GM12891 (cell line): ENCODE measurements at regions not wholly inside any gene's neighbourhood (a gene's known extent, or its start where the extent isn't known, plus 50 kb on each side); places are given as distances from the start of the nearest gene placed in this dataset.
"Not testable (repeated sequence)": the region's sequence is repeated elsewhere in the genome, so short reads cannot be mapped to it uniquely, and the experiment has no call there.

ENCODE experiments used
- DNase-seq: peaks from one replicate; pipeline ENCODE4 v3.0.0; 2011; ENCODE audit warnings: low spot score; ENCODE audit not compliant: insufficient read length
- FAIRE-seq: peaks from 2 replicates; lab custom pipeline; 2011; peaks lifted over from hg19 to GRCh38; lab: Jason Lieb, UNC
- PAX5 ChIP-seq: IDR thresholded peaks from 2 replicates; pipeline ENCODE4 v1.6.1; 2011; ENCODE audit warnings: low read length, moderate library complexity, mild to moderate bottlenecking; ENCODE audit not compliant: insufficient read depth, severe bottlenecking
- POLR2A ChIP-seq: IDR thresholded peaks from 2 replicates; pipeline ENCODE4 v1.6.1; 2011; ENCODE audit warnings: low read depth, low read length, control low read depth
- POLR2AphosphoS5 ChIP-seq: IDR thresholded peaks from 2 replicates; pipeline ENCODE4 v1.6.1; 2011; ENCODE audit warnings: low read depth, low read length, control low read depth
- POU2F2 ChIP-seq: IDR thresholded peaks from 2 replicates; pipeline ENCODE4 v1.6.1; 2011; ENCODE audit warnings: low read depth, mild to moderate bottlenecking, control low read depth, low read length, moderate library complexity
- SPI1 ChIP-seq: IDR thresholded peaks from 2 replicates; pipeline ENCODE4 v1.6.1; 2011; ENCODE audit warnings: low read depth, low read length, control low read depth
- TAF1 ChIP-seq: IDR thresholded peaks from 2 replicates; pipeline ENCODE4 v1.6.1; 2011; ENCODE audit warnings: low read depth, low read length, control low read depth

- DNase-seq, FAIRE-seq: not testable (repeated sequence)
Observed at GRCh38 chr2:179385756-179386155, 121.1 kb upstream of the SESTD1 start.

- TF ChIP-seq POU2F2: no peak
- TF ChIP-seq POLR2AphosphoS5: no peak
- no peak for TF ChIP-seq TAF1
- TF ChIP-seq SPI1: no peak
- no peak for TF ChIP-seq POLR2A
- no peak for TF ChIP-seq PAX5
- no peak for FAIRE-seq
- no peak for DNase-seq
Observed at GRCh38 chr2:179383975-179384374, 119.3 kb upstream of the SESTD1 start.

GRCh38 chr2:179377296-179377695, 112.7 kb upstream of the SESTD1 start:
- DNase-seq: no peak
- FAIRE-seq: no peak
- TF ChIP-seq TAF1 (no peak), POLR2A (no peak), POLR2AphosphoS5 (no peak), PAX5 (no peak), SPI1 (no peak)

GRCh38 chr2:179376881-179377280, 112.2 kb upstream of the SESTD1 start:
- FAIRE-seq (no peak), DNase-seq (no peak)
- TF ChIP-seq PAX5 (no peak), POLR2AphosphoS5 (no peak), POU2F2 (no peak), TAF1 (no peak), POLR2A (no peak), SPI1 (no peak)

- no peak for TF ChIP-seq POU2F2
- no peak for TF ChIP-seq TAF1
- no peak for TF ChIP-seq POLR2AphosphoS5
- no peak for TF ChIP-seq PAX5
- TF ChIP-seq SPI1: no peak
- no peak for TF ChIP-seq POLR2A
- FAIRE-seq (no peak), DNase-seq (no peak)
Observed at GRCh38 chr2:179373816-179374215, 109.2 kb upstream of the SESTD1 start.

GRCh38 chr2:179365561-179365960, 100.9 kb upstream of the SESTD1 start:
- FAIRE-seq: not testable (repeated sequence)

GRCh38 chr2:179355881-179356280, 91.2 kb upstream of the SESTD1 start:
- DNase-seq: no peak

More at GRCh38 chr2:179365561-179365960, 100.9 kb upstream of the SESTD1 start:
- not testable (repeated sequence) for DNase-seq

GRCh38 chr2:179354739-179355537, 90.3 kb upstream of the SESTD1 start:
- TF ChIP-seq SPI1 (no peak), POLR2A (no peak), POLR2AphosphoS5 (no peak), PAX5 (no peak), POU2F2 (no peak), TAF1 (no peak)
- FAIRE-seq: no peak
- no peak for DNase-seq

More at GRCh38 chr2:179355881-179356280, 91.2 kb upstream of the SESTD1 start:
- no peak for TF ChIP-seq POU2F2
- no peak for FAIRE-seq

- no peak for TF ChIP-seq PAX5
- FAIRE-seq (no peak), DNase-seq (no peak)
Observed at GRCh38 chr2:179354296-179354695, 89.7 kb upstream of the SESTD1 start.

- TF ChIP-seq POLR2AphosphoS5: no peak
- TF ChIP-seq TAF1: no peak
- TF ChIP-seq POLR2A: no peak
- no peak for TF ChIP-seq PAX5
- no peak for TF ChIP-seq POU2F2
- TF ChIP-seq SPI1: no peak
- no peak for FAIRE-seq
Observed at GRCh38 chr2:179352181-179352580, 87.5 kb upstream of the SESTD1 start.

GRCh38 chr2:179351057-179351456, 86.4 kb upstream of the SESTD1 start:
- DNase-seq (no peak), FAIRE-seq (no peak)
- TF ChIP-seq POLR2A (no peak), POLR2AphosphoS5 (no peak), POU2F2 (no peak), SPI1 (no peak), TAF1 (no peak), PAX5 (no peak)

More at GRCh38 chr2:179352181-179352580, 87.5 kb upstream of the SESTD1 start:
- DNase-seq: no peak
